ENCODE measurements at regions not wholly inside any gene's neighbourhood (a gene's known extent, or its start where the extent isn't known, plus 50 kb on each side); places are given as distances from the start of the nearest gene placed in this dataset.

DNA sequence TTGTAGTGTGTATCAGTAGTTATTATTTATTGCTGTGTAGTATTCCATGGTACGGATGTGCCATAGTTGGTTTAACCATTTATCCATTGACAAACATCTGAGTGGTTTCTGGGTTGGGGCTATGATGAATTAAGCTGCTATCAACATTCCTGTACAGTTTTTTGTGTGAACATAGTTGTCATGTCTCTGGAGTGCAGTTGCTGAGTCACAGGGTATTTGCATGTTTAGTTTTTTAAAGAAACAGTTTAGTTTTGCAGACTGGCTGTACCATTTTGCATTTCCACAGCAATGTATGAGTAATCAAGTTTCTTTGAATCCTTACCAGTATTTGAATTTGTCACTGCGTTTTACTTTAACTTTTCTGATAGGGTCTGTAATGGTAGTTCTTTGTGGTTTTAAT is 516.7 kb upstream of the CELF2 start:
- Histone ChIP-seq H3K36me3 (ENCODE audit: low read length) (no peaks in the 10 kb centered on the region), H3K4me2 (ENCODE audit: low read depth, low read length, poor library complexity, severe bottlenecking) (no peak overlapping the region), H3K9me3 (ENCODE audit: insufficient read depth, low read length) (no peaks in the 10 kb centered on the region), H2AFZ (ENCODE audit: low read depth, low read length, severe bottlenecking) (no peak overlapping the region), H3K4me3 (ENCODE audit: insufficient read depth, low read length, poor library complexity, severe bottlenecking) (no peak overlapping the region), H3K9ac (ENCODE audit: low read length) (no peak overlapping the region), H3F3A (ENCODE audit: insufficient read depth) (no peaks in the 10 kb centered on the region), H4K20me1 (ENCODE audit: low read depth, low read length) (no peaks in the 10 kb centered on the region), H3K79me2 (ENCODE audit: insufficient read depth, low read length) (no peaks in the 10 kb centered on the region), H3K9me2 (replicated peaks; ENCODE audit: insufficient read depth, low read length) (no peaks in the 10 kb centered on the region), H3K27me3 (ENCODE audit: low read length) (no peaks in the 10 kb centered on the region), H3K27ac (ENCODE audit: low read depth, low read length) (no peak overlapping the region)
- TF ChIP-seq EZH2phosphoT487 (conservative IDR thresholded peaks at IDR 0.05; ENCODE audit: low read length), result no peak
- TF ChIP-seq, protein P1, sequence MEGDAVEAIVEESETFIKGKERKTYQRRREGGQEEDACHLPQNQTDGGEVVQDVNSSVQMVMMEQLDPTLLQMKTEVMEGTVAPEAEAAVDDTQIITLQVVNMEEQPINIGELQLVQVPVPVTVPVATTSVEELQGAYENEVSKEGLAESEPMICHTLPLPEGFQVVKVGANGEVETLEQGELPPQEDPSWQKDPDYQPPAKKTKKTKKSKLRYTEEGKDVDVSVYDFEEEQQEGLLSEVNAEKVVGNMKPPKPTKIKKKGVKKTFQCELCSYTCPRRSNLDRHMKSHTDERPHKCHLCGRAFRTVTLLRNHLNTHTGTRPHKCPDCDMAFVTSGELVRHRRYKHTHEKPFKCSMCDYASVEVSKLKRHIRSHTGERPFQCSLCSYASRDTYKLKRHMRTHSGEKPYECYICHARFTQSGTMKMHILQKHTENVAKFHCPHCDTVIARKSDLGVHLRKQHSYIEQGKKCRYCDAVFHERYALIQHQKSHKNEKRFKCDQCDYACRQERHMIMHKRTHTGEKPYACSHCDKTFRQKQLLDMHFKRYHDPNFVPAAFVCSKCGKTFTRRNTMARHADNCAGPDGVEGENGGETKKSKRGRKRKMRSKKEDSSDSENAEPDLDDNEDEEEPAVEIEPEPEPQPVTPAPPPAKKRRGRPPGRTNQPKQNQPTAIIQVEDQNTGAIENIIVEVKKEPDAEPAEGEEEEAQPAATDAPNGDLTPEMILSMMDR (IDR thresholded peaks at IDR 0.05; ENCODE audit: insufficient read depth, low read length, poor library complexity, severe bottlenecking), result no peak

DNA sequence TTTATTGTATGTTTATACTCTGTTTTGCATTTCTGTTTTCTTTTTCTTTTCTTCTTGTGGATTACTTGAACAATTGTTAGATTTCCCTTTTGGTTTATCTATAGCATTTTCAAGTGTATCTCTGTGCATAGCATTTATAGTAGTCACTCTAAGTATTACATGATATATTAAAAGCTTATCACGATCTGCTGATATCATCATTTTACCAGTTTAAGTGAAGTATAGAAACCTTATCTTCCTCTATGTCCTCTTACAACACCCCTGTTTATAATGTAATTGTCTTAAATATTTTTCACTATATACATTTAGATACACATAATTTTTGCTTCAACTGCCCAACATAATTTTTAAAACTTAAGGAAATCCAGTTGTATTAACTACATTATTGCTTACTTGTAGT is 513.9 kb upstream of the CELF2 start:
- no peak for TF ChIP-seq EZH2phosphoT487 (conservative IDR thresholded peaks at IDR 0.05; ENCODE audit: low read length)
- TF ChIP-seq, protein P1 (IDR thresholded peaks at IDR 0.05; ENCODE audit: insufficient read depth, low read length, poor library complexity, severe bottlenecking), result no peak
- Histone ChIP-seq H3K27ac (ENCODE audit: low read depth, low read length) (no peak overlapping the region), H2AFZ (ENCODE audit: low read depth, low read length, severe bottlenecking) (no peak overlapping the region), H3K36me3 (ENCODE audit: low read length) (no peaks in the 10 kb centered on the region), H3K9ac (ENCODE audit: low read length) (no peak overlapping the region), H3K27me3 (ENCODE audit: low read length) (no peaks in the 10 kb centered on the region), H3K9me2 (replicated peaks; ENCODE audit: insufficient read depth, low read length) (no peaks in the 10 kb centered on the region), H3K4me3 (ENCODE audit: insufficient read depth, low read length, poor library complexity, severe bottlenecking) (no peak overlapping the region), H3K4me2 (ENCODE audit: low read depth, low read length, poor library complexity, severe bottlenecking) (no peak overlapping the region), H3F3A (ENCODE audit: insufficient read depth) (no peaks in the 10 kb centered on the region), H4K20me1 (ENCODE audit: low read depth, low read length) (no peaks in the 10 kb centered on the region), H3K9me3 (ENCODE audit: insufficient read depth, low read length) (no peaks in the 10 kb centered on the region), H3K79me2 (ENCODE audit: insufficient read depth, low read length) (no peaks in the 10 kb centered on the region)

DNA sequence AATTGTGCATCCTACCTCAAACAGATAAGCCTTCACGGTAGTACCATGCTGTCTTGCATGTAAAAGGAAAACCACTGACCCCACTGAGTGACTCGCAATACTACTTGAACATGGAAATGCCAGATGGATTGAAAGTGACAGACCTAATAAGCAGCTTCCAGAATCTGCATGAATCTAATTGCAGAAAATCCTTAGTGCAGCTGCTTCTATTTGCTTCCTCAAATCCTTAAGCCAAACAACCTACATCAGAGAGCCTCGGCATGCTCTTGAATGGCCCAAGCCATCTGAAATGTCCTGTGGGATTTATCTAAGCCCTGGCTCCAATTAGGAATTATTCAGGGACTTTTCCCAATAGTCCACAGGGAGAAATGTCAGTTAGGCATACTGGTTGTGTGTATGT is 509.5 kb upstream of the CELF2 start:
- Histone ChIP-seq H3K9me2 (replicated peaks; ENCODE audit: insufficient read depth, low read length) (no peaks in the 10 kb centered on the region), H3K36me3 (ENCODE audit: low read length) (no peaks in the 10 kb centered on the region), H4K20me1 (ENCODE audit: low read depth, low read length) (no peaks in the 10 kb centered on the region), H3K79me2 (ENCODE audit: insufficient read depth, low read length) (no peaks in the 10 kb centered on the region), H3K27me3 (ENCODE audit: low read length) (no peaks in the 10 kb centered on the region), H3K4me3 (ENCODE audit: insufficient read depth, low read length, poor library complexity, severe bottlenecking) (no peak overlapping the region), H3K9me3 (ENCODE audit: insufficient read depth, low read length) (no peaks in the 10 kb centered on the region), H3K27ac (ENCODE audit: low read depth, low read length) (no peak overlapping the region), H2AFZ (ENCODE audit: low read depth, low read length, severe bottlenecking) (no peak overlapping the region), H3K9ac (ENCODE audit: low read length) (no peak overlapping the region), H3F3A (ENCODE audit: insufficient read depth) (no peaks in the 10 kb centered on the region), H3K4me2 (ENCODE audit: low read depth, low read length, poor library complexity, severe bottlenecking) (no peak overlapping the region)
- TF ChIP-seq, protein P1 (IDR thresholded peaks at IDR 0.05; ENCODE audit: insufficient read depth, low read length, poor library complexity, severe bottlenecking), result no peak
- no peak for TF ChIP-seq EZH2phosphoT487 (conservative IDR thresholded peaks at IDR 0.05; ENCODE audit: low read length)

DNA sequence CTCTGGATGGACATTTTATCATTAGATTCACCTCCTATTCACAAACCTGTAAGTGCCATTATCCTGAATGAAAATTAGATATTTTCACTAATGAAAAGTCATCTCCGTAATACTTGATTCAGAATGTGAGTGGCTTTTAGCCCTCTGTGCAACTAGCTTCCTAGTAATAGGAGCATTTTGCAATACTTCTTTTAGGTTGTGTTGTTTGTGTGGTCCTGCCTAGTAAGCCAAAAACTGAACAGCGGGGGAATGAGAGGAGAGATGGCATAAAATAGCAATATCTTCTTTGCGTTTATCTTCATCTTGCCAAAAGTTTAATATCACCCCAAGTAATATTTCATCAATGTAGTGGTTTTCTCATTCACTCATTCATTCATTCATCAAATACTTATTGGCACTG is 507.5 kb upstream of the CELF2 start:
- Histone ChIP-seq H4K20me1 (ENCODE audit: low read depth, low read length) (no peaks in the 10 kb centered on the region), H3K4me2 (ENCODE audit: low read depth, low read length, poor library complexity, severe bottlenecking) (no peak overlapping the region), H3K9ac (ENCODE audit: low read length) (no peak overlapping the region), H3K9me2 (replicated peaks; ENCODE audit: insufficient read depth, low read length) (no peaks in the 10 kb centered on the region), H3K36me3 (ENCODE audit: low read length) (no peaks in the 10 kb centered on the region), H3K27me3 (ENCODE audit: low read length) (no peaks in the 10 kb centered on the region), H2AFZ (ENCODE audit: low read depth, low read length, severe bottlenecking) (no peak overlapping the region), H3K79me2 (ENCODE audit: insufficient read depth, low read length) (no peaks in the 10 kb centered on the region), H3K4me3 (ENCODE audit: insufficient read depth, low read length, poor library complexity, severe bottlenecking) (no peak overlapping the region), H3F3A (ENCODE audit: insufficient read depth) (no peaks in the 10 kb centered on the region), H3K9me3 (ENCODE audit: insufficient read depth, low read length) (no peaks in the 10 kb centered on the region), H3K27ac (ENCODE audit: low read depth, low read length) (no peak overlapping the region)
- no peak for TF ChIP-seq EZH2phosphoT487 (conservative IDR thresholded peaks at IDR 0.05; ENCODE audit: low read length)
- TF ChIP-seq, protein P1 (IDR thresholded peaks at IDR 0.05; ENCODE audit: insufficient read depth, low read length, poor library complexity, severe bottlenecking), result no peak
